ENCODE measurements at regions not wholly inside any gene's neighbourhood (a gene's known extent, or its start where the extent isn't known, plus 50 kb on each side); places are given as distances from the start of the nearest gene placed in this dataset.

DNA sequence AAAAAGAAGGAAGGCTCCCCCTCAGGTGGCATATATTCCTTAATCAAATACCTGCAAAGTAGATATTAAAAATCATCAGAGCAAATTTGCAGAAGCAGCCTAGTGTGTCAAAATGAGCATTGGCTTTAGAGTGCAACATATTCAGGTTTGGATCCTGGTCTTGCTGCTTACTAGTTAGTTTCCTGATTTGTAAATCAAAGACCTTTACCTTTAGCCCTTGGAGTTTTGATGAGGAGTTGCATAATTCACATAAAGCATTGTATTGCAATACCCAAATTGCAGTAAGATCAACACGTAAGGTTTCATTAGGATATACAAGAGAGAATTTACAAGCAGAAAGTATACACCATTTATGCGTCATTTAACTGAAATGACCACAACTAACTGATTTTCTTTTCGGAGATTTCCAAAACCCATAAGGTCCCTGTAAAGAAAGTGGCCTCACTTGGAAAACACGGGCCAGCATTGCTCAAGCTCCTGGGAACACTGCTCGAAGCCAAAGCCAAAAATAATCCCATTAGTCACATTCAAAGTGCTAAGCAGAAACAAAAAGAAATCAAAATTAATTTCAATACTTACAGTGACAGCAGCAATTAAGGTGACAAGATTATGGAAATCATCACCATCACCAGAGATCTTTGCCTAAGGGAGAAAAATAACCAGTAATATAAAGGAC is 415.9 kb upstream of the ERCC4 start:
- no peak for DNase-seq (ENCODE audit: extremely low read depth in 1 of 4, low spot score in 3 of 4)
- Histone ChIP-seq H3K27ac (ENCODE audit: extremely low read depth, low read depth, low read length) (no peak overlapping the region), H3K79me2 (ENCODE audit: control insufficient read depth, insufficient read depth, low read length) (no peaks in the 10 kb centered on the region), H3K4me1 (replicated peaks in 1 of 2; ENCODE audit: control insufficient read depth in 2 of 2, insufficient read depth in 2 of 2, low read length in 2 of 2) (no peaks in the 10 kb centered on the region), H2AFZ (ENCODE audit: low read depth, low read length) (no peak overlapping the region), H3K36me3 (ENCODE audit: control insufficient read depth, insufficient read depth, low read length) (no peaks in the 10 kb centered on the region), H3K27me3 (ENCODE audit: control insufficient read depth in 2 of 2, insufficient read depth in 2 of 2, low read length in 2 of 2) (no peaks in the 10 kb centered on the region), H3K4me3 (no peak overlapping the region), H3K4me2 (ENCODE audit: insufficient read depth, low read length) (no peak overlapping the region), H3K9me1 (ENCODE audit: control insufficient read depth, insufficient read depth, low read length) (no peaks in the 10 kb centered on the region), H3K9ac (ENCODE audit: insufficient read depth in 1 of 2, low read depth in 2 of 2, low read length in 2 of 2) (no peak overlapping the region), H4K20me1 (replicated peaks; ENCODE audit: control insufficient read depth, insufficient read depth, low read length) (no peaks in the 10 kb centered on the region), H3K9me3 (replicated peaks; ENCODE audit: control insufficient read depth, insufficient read depth, low read depth, low read length) (no peaks in the 10 kb centered on the region)
- ChIA-PET CTCF (ENCODE audit: low intra/inter-chr PET ratio) (no interaction called here), POLR2A (no interaction called here)
- WGBS (ENCODE audit: insufficient coverage, low coverage, missing lambda C conversion rate), result 0% methylated on average over 5 of the region's 5 CpGs
- ATAC-seq, result no peak
- intact Hi-C loops (cut with micrococcal nuclease) (no loop called here), in situ Hi-C loops (cut with MboI) (no loop called here)
- TF ChIP-seq GABPA (tag; conservative IDR thresholded peaks at IDR 0.05; ENCODE audit: low read depth) (no peak), ZNF224 (CRISPR knock-in tag; IDR thresholded peaks at IDR 0.05) (no peak), ASH1L (IDR thresholded peaks at IDR 0.05; ENCODE audit: borderline replicate concordance, low read depth, partially characterized antibody) (no peak), YBX1 (IDR thresholded peaks at IDR 0.05) (no peak), CBX8 (IDR thresholded peaks at IDR 0.05; ENCODE audit: borderline replicate concordance, extremely low read depth, low read depth, low read length, poor library complexity, severe bottlenecking) (no peak), BRCA1 (IDR thresholded peaks at IDR 0.05) (no peak), BRCA1 (CRISPR knock-in tag; IDR thresholded peaks at IDR 0.05) (no peak), EHMT2 (IDR thresholded peaks at IDR 0.05) (no peak), ARHGAP35 (IDR thresholded peaks at IDR 0.05; ENCODE audit: partially characterized antibody) (no peak), ZNF589 (CRISPR knock-in tag; IDR thresholded peaks at IDR 0.05; ENCODE audit: low read depth) (no peak), NR4A1 (CRISPR knock-in tag; IDR thresholded peaks at IDR 0.05) (no peak), NR4A1 (tag; IDR thresholded peaks at IDR 0.05) (no peak), MYC (IDR thresholded peaks at IDR 0.05; ENCODE audit: low read depth, low read length) (no peak), MYC (CRISPR knock-in tag; IDR thresholded peaks at IDR 0.05; ENCODE audit: borderline replicate concordance, low read depth) (no peak), MCM2 (IDR thresholded peaks at IDR 0.05; ENCODE audit: low read depth) (no peak), NUFIP1 (IDR thresholded peaks at IDR 0.05; ENCODE audit: partially characterized antibody) (no peak), POU5F1 (IDR thresholded peaks at IDR 0.05; ENCODE audit: borderline replicate concordance, low read depth, low read length, partially characterized antibody) (no peak)
- TF ChIP-seq, protein P1, sequence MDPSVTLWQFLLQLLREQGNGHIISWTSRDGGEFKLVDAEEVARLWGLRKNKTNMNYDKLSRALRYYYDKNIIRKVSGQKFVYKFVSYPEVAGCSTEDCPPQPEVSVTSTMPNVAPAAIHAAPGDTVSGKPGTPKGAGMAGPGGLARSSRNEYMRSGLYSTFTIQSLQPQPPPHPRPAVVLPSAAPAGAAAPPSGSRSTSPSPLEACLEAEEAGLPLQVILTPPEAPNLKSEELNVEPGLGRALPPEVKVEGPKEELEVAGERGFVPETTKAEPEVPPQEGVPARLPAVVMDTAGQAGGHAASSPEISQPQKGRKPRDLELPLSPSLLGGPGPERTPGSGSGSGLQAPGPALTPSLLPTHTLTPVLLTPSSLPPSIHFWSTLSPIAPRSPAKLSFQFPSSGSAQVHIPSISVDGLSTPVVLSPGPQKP (CRISPR knock-in tag; IDR thresholded peaks at IDR 0.05), result no peak
- no peak for FAIRE-seq
- BruUV-seq (replicated peaks), result no TSS peak
